ENCODE measurements at regions not wholly inside any gene's neighbourhood (a gene's known extent, or its start where the extent isn't known, plus 50 kb on each side); places are given as distances from the start of the nearest gene placed in this dataset.

- TF ChIP-seq, protein P1, sequence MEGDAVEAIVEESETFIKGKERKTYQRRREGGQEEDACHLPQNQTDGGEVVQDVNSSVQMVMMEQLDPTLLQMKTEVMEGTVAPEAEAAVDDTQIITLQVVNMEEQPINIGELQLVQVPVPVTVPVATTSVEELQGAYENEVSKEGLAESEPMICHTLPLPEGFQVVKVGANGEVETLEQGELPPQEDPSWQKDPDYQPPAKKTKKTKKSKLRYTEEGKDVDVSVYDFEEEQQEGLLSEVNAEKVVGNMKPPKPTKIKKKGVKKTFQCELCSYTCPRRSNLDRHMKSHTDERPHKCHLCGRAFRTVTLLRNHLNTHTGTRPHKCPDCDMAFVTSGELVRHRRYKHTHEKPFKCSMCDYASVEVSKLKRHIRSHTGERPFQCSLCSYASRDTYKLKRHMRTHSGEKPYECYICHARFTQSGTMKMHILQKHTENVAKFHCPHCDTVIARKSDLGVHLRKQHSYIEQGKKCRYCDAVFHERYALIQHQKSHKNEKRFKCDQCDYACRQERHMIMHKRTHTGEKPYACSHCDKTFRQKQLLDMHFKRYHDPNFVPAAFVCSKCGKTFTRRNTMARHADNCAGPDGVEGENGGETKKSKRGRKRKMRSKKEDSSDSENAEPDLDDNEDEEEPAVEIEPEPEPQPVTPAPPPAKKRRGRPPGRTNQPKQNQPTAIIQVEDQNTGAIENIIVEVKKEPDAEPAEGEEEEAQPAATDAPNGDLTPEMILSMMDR (IDR thresholded peaks at IDR 0.05), result no peak
- TF ChIP-seq POLR2A (IDR thresholded peaks at IDR 0.05), result no peak
These were observed 226.5 kb downstream of the PTPRC start for GRCh38 chr1:198865319-198865718.
